IPS DF 4.7 (cell line): ENCODE measurements at regions not wholly inside any gene's neighbourhood (a gene's known extent, or its start where the extent isn't known, plus 50 kb on each side); places are given as distances from the start of the nearest gene placed in this dataset.

ENCODE experiments used
- DNase-seq: peaks from one replicate; pipeline ENCODE4 v3.0.0-alpha.2; 2013; ENCODE audit warnings: low spot score; ENCODE audit errors: extremely low read depth

DNA sequence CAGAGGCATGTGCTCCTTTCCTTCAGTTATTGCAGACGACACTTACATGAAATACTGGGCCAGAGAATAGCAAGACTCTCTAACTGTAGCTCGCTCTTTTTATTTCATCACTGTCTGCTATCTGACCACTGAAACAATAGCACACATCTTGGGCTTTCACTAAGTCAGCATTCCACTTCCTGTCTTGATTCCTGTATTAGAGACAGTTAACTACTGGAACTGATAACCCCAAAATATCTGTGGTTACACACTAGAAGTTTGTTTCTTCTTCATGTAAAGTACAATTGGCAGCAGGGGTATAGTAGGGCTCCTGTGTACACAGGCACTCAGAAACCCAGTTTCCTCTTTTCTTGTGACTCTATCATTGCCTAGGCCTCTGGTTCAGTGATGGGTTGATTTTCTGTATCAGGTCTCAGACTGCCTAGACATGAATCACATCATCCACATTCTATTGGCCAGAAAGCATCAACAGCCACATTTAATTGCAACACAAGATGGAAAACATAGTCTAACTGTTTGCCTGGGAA, 230.2 kb upstream of the CD96 start:
- no peak for DNase-seq

DNA sequence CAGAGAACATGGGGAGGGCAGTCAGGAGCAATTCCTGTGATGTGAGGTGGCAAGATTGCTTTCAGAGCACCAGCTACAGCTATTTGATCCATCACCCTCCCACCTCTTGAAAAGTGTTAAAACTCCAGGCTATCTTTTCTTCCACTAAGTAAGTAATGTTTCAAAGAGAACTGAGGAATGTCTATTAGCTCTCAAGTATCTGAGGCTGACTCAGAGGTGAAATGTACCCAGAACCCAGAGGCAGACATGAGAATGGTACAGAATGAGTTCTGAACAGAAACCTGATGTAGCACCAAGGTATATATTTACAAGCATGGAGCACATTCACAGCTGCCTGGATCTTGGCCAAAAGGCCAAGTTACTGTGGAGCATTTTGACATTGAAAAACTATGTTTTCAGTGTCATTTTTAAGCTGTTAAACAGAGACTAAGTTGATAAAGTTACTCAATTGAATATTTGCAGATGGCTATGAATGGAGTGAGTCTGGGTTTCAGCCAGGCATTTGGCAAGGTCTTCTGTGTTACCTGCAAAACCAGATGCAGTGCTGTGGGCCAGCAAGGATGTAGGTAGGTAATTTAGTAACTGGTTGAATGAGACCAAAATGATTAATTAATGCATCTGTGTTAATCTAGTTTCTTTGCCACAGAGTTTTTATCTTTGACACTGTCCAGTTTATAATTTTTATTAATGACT, 227.7 kb upstream of the CD96 start:
- no peak for DNase-seq

DNA sequence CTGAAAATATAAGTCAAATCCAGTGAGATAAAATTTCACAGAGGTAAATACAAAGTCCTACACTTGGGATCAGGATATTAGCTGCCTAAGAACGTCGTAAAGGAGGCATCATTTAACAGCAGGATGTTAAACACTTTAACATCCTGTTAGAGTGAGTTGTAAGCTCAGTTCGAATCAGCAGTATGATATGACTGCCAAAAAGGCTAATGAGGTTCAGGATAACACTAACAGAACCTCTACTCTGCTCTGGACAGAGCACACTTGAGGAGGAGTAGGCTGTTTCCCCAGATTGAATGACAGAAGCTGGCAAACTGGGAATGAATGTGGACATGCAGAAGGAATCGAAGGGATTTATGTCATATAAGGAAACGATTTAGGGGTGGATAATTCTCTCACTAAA, 227.1 kb upstream of the CD96 start:
- DNase-seq = no peak

DNA sequence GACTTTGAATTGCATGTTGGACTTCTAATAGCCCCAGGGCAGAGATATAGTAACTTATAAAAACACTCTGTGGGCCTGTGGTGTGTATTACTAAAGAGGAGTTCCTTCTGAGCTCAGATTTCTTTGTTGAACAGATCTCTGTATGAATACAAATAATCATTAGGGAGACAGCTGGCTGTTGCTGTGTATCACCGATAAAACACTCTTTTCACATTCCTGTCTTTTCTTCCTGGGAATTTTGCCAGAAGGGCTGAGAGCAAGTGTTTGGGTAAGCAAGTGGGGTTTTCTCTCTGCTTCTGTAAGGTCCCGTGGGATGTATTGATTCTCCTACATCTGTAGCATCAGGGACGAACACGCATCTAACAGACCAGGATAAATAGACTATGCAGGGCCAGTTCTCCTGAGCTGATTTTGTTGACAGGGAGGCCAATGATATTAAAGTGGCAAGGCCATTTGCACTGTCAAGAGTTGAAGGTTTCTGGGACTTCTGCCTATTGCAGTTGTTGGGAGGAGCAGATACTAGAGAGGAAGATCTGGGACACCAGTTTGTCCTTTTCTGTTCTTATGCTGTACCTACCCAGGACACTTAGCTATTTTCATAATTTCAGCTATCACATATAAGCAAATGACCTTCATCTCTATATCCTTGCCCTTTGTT, 225.9 kb upstream of the CD96 start:
- no peak for DNase-seq

DNA sequence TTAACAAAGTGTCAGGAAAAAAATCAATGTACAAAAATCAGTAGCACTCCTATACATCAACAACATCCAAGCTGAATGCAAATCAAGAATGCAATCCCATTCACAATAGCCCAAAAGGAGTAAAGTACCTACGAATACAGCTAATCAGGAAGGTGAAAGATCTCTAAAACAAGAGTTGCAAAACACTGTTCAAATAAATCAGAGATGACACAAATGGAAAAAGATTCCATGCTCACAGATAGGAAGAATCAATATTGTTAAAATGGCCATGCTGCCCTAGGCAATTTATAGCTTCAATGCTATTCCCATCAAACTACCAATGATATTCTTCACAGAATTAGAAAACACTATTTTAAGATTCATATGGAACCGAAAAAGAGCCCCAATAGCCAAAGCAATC, 223.7 kb upstream of the CD96 start:
- DNase-seq = no peak

DNA sequence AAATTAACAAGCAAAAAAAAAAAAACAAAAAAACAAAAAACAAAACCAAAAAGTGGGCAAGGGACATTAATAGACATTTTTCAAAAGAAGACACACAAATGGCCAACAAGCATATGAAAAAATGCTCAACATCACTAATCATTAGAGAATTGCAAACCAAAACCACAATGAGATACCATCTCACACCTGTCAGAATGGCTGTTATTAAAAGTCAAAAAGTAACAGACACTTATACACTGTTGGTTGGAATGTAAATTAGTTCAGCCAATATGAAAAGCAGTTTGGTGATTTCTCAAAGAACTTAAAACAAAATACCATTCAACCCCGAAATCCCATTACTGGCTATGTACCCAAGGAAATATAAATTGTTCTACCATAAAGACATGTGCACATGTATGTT, 222.4 kb upstream of the CD96 start:
- no peak for DNase-seq

DNA sequence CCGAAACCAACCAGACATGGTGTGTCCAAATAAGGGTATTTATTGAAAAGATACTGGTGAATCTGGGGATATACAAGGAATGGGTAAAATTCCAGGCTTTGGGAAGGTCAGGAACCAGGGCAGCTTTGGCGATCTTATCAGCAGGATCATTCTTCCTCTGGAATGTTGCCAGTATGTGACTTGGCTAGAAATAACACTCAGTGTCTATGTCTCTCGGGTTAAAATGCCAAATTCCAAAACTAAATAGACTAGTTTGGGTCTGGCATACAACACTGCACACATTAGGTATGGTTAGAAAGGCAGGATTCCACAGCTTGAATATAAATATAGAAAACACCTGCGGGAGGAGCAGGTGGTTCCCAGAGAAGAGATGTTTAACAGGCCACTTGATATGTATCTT, 220.2 kb upstream of the CD96 start:
- DNase-seq = no peak

DNA sequence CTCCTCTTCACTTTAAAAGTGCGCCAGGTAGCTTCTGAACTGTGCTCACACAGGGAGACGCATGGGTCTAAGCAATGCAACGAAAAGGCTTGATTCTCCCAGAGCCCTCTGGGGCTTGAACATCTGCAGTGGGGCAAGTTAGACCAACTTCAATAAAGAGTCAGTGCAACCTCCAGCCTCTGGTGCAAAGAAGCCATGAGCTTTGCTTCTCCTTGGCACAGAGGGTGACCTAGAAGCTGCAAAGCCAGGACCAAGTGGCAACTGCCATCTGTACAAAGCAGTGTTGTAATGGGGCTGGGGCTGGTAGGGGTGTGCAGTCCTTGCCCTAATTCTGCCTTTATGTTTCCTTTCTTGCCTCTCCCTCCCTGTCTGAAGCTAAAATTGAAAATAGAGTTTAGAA, 219.0 kb upstream of the CD96 start:
- DNase-seq = no peak

DNA sequence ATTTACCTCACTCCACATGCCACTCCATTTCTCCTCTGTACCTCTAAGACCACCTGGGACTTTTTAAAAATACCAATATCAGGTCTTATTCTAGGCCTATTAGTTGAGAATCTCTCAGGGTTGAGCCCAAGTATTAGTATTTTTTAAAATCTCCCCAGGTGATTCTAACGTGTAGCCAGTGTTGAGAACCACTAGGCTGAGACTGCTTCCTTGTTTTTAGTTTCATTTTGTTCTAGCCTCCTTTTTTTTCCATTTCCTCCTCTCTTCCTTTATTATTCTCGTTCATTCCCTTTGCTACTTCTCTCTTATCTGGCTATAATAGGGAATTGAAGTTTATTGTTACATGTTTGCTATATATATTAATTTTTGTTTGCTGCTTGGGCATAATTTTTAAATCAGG, 217.8 kb upstream of the CD96 start:
- DNase-seq = no peak

DNA sequence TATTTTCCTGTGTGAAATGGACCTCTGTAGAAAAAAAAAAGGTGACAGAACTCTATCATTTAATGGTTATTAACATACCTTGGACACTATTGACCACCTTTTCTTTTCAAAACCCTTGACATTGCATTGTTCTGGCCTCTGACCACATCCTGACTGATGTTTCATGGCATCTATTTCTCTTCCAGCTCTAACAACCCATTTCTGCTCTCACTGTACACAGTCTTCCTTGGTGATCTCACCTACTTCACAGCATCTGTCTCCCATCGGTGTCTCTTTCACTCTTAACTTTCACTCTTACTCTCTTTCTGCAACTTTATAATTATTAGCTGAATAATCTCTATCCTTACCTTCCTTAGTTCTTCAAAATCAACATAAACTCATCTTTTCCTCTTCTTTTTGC, 217.4 kb upstream of the CD96 start:
- DNase-seq = no peak

DNA sequence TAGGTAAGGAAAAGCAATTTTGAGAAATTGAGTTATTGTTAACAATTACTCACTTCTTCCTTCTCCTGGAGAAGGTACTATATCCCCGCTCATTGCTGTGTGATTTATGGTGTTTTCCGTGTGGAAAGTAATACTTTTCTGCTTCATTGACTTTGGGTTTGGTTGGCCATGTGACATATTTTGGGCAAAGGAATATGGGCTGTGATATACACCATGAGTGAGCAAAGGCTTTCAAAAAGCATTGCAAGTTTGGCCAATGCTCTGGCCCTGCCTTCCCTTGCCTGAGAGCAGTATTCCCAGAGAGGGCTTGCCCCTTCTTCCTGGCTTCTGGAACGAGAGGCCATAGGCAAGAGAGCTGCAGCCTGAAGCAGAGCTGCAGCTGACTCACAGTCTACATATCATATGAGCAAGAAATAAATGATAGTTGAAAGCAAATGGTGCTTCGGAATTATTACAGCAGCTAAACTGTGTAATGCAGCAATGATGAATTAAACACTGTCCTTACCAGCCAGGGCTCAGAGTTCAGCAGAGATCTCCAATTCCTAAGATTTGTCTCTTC, 216.8 kb upstream of the CD96 start:
- no peak for DNase-seq

DNA sequence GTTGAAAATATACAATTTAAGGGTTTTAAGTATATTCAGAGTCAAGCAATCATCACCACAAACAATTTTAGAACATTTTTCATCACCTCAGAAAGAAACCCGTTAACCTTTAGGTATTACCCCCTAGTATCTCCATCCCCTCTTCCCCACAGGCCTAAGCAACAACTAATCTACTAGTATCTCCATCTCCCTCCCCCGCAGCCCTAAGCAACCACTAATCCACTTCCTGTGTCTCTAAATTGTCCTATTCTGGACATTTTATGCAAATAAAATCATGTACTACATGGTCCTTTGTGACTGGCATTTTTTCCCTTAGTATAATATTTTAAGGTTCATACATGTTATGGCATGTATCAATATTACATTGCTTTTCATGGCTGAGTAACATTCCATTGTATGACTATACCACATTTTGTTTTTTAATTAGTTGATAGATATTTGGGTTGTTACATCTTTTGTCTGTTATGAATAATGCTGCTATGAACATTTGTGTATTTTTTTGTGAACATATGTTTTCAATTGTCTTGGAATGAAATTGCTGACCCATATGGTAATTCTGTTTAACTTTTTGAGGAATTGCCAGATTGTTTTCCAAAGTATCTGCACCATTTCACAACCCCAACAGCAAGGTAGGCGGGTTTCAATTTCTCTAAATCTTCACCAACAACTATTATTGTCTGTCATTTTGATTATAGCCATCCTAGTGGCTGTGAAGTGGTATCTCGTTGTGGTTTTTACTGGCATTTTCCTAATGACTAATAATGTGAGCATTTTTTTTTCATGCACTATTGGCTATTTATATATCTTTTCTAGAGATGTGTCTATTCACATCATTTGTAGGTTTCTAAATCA, 215.6 kb upstream of the CD96 start:
- no peak for DNase-seq

DNA sequence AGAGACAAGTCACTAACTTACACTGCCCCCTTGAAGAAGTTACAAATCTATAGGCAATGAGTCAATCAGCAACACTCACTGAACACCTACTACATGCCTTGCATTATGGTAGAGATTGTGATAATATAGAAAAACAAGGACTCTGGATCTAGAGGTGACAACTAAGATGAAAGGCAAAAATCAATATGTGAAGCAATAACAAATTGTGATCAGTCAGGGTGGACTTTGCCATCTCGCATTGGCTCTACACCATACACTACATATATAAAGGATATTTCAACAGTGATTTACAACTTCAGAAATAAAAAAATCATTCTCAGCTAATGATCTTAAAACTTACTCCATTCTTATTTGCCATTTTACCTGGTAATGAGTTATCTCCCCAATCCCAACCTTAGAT, 210.7 kb upstream of the CD96 start:
- DNase-seq = no peak

DNA sequence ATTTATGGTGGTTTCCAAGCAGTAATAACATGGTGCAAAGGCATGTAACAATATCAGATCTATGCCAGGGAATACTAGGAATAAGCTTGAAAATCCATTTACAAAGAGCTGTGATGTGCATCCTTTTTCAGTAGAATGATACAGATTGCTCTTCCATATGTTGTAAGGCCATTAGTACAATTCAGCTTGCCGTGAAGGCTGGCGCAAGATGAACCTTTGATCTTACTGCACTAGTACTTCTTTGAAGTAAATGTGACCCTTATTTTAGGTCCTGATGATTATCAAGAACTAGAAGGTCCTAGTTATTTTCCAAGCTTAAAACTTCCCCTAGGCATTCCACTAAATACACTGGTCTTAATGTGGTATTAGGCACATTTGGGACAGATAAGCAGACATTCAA, 210.1 kb upstream of the CD96 start:
- DNase-seq = no peak

DNA sequence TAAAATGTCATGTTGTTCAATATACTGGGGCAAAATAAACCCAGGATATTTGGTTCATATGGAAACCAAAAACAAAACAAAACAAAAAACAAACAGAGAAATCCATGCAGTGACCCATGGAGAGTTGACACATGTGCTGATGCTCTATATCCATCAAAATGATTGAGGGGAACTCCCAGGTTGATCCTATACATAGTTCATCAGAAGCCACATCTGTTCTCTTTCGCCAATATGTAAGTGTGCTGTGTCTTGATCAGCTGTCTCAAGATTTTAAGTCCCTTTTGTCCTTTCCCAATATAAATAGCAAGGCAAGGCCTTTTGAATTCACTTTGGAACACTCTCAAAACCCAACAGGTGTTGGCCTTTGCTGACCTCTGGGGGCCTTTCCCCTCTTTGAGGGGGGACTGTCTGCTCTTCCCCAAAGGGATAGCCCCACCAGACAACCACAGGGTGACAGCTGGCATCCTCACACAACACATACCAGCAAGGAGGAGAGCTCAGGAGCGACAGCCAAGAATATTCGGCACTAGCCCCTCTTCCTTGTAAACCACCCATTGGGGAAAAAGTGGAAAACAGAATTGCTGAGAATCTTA, 209.4 kb upstream of the CD96 start:
- DNase-seq = no peak

DNA sequence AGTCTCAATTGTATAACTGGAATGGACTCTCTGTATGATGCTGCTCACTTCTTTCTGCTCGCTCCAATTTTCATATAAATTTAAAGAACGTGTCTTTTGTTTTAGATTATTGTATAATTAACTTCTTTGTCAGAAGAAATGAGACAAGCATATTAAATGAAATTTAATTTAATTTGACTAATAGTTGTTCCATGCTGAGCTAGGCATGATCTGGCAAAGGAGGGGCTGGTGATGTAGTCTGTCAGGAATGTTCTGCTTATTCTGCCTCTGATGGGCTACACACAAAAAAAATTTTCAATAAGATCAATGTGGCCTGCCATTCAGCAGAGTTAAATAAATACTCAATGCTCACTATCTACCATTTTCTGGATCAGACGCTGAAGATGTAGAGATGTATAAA, 208.4 kb upstream of the CD96 start:
- DNase-seq = no peak

DNA sequence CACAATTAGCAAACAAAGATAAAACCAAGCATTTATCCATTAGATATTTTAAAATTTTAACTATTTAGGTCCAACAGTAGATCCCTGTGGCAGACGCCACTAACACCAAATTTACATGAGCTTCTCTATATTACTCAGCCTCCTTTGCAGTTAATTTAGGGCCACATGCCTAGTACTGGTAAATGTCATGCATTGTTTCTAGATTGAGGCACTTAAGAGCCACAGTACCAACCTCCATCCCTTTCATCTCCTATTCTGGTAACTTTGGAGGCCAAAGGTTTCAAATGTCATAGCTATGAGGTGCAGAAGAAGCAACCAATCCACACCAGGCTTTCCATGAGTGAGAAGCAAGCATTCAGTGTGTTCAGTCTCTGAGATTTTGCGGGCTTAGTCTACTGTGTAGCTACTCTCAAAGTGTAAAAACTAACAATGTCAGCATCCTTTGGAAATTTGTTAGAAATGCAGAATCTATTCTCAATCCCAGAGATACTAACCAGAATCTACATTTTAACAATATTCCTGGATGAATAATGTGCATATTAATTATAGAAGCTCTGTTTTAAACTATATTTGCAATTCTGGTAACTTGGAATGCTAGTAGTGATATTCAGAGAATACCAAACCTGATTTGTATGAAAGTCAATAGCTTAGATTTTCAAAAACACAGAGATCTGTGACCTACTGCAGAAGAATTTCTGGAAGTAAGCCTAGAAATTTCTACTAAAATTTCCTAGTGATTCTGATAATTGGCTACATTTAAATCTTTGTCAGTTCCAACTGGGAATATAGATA, 206.3 kb upstream of the CD96 start:
- no peak for DNase-seq

DNA sequence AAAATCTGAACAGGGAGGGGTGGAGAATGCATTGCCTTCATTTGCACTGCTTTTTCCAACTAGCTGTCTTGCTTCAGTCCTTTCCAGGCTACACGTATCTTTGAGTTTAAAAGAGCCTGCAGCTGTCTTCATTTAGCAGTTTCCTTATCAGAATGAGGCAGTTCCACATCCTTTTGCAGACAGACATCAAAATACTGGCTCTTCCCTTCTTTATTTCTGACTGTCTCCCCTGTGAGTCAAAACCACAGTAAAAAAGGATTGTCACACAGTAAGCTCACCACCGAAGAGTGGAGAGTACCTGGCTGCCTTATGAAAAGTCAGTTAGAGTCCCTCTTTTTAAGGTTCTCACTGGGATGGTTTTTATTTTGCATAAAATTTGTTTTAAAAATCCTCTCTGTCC, 205.5 kb upstream of the CD96 start:
- no peak for DNase-seq

DNA sequence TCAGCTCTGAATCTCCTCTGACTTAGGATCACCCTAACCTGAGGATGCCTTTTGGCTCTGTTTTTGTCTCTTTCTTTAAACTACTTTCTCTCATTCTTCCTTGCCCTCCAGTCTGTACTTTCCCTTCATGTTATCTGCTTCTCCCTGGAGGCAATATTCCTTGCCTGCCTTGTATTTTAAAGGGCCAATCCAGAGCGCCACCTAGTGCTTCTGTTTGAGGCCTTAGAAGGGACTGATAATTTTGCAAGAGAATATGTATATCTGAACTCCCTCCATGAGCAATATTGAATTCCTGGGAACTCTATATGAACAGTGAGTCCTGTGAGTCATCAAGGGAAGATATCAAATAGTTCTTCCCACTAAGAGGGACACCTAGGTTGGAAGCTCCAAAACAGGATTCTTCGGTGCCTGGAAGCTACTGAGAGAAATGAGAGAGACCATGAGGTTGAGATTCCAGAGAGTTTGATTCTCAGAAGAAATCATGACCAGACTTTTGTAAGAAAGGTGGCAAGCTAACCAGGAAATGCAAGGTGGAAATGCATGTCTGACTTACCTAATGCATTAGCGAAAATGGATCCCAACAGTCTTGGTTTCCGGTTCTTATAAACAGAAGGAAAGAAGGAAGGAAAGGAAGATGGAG, 203.8 kb upstream of the CD96 start:
- DNase-seq = peak; percentile 11

DNA sequence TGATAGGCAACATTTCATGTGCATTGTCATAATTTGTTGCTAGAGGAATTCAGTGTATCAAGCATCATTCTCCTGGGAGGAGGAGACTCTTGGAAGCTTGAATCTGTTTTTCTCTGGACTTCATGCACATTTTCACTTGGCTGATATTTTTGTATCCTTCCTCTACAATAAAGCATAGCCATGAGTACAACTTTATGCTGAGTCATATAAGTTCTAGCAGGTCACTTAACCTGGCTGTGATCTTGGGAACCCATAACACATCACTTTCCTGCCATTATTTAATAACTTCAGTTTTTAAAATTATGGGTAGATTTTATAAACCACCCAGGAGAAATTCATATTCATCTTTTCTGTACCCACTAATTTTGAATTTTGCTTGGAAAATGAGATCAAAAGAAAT, 203.0 kb upstream of the CD96 start:
- DNase-seq = no peak
